C4-2B (cell line): ENCODE measurements at regions not wholly inside any gene's neighbourhood (a gene's known extent, or its start where the extent isn't known, plus 50 kb on each side); places are given as distances from the start of the nearest gene placed in this dataset.

ENCODE experiments used
- H3K27ac ChIP-seq: fragments of 450-650 bp; 2 replicates; pipeline ENCODE4 v1.5.1; 2017
- ZFX ChIP-seq: fragments of 450-650 bp; IDR thresholded peaks from 2 replicates; pipeline ENCODE4 v1.6.1; 2017
- TF ChIP-seq, protein P1 (sequence below): fragments of 450-650 bp; conservative IDR thresholded peaks from 2 replicates; pipeline ENCODE4 v1.5.1; 2017; ENCODE audit warnings: mild to moderate bottlenecking

DNA sequence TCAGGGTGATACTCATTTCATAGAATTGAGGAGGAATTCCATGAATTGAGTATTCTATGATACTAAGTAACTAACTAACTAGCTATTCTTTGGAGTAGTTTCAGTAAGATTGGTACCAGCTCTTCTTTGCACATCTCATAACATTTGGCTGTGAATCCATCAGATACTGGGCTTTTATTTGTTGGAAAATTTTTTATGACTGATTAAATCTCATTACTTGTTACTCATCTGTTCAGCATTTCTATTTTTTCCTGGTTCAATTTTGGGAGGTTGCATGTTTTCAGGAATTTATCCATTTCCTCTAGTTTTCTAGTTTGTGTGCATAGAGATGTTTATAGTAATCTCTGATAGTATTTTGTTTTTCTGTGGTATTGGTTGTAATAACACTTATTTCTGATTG, 70.8 kb upstream of the FREM3 start:
- H3K27ac ChIP-seq: no peak overlapping the region
- TF ChIP-seq, protein P1, sequence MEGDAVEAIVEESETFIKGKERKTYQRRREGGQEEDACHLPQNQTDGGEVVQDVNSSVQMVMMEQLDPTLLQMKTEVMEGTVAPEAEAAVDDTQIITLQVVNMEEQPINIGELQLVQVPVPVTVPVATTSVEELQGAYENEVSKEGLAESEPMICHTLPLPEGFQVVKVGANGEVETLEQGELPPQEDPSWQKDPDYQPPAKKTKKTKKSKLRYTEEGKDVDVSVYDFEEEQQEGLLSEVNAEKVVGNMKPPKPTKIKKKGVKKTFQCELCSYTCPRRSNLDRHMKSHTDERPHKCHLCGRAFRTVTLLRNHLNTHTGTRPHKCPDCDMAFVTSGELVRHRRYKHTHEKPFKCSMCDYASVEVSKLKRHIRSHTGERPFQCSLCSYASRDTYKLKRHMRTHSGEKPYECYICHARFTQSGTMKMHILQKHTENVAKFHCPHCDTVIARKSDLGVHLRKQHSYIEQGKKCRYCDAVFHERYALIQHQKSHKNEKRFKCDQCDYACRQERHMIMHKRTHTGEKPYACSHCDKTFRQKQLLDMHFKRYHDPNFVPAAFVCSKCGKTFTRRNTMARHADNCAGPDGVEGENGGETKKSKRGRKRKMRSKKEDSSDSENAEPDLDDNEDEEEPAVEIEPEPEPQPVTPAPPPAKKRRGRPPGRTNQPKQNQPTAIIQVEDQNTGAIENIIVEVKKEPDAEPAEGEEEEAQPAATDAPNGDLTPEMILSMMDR: no peak
- no peak for TF ChIP-seq ZFX

DNA sequence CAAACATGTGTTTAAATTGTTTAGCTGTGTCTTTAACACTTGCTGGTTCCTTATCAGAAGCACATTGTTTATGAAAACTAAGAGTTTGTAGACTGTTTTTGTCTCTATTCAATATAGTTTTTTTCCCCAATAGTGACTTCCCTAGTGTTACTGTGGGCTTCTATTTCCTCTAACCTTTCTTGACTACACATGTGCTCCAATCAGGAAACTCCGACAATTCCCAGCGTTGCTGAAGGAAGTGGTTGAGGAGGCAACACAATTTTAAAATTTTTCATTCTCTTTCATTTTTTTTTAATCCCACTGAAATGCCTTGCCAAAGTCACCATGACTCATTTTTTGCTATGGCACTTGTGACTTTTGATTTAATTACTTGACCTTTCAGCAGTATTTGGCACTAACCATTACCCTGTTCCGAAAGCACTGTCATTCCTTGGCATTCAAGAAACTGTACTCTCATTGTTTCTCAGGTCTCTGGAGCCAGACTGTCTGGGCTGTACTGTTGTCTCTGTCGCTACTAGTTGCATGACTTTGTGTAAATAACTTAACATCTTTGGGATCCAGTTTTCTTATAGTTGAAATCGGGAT, 67.6 kb upstream of the FREM3 start:
- no peak overlapping the region for H3K27ac ChIP-seq
- TF ChIP-seq, protein P1: no peak
- TF ChIP-seq ZFX: no peak

DNA sequence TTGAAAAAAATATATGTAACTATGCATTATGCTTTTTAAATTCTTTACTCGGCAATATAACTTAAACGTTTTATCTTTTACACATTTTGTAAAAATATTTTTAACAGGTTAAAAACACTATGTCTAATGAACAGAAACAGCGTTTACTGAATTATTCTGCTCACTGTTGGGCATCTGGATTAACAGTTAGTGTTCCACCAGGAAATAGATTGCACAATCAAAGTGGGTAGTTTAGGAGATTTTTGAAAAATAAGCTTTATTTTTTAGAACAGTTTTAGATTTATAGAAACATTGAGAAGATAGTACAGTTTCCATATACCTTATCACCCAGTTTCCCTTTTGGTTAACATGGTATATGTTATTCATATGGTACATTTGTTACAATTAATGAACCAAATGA, 63.1 kb upstream of the FREM3 start:
- no peak overlapping the region for H3K27ac ChIP-seq
- TF ChIP-seq ZFX: no peak
- TF ChIP-seq, protein P1: no peak

DNA sequence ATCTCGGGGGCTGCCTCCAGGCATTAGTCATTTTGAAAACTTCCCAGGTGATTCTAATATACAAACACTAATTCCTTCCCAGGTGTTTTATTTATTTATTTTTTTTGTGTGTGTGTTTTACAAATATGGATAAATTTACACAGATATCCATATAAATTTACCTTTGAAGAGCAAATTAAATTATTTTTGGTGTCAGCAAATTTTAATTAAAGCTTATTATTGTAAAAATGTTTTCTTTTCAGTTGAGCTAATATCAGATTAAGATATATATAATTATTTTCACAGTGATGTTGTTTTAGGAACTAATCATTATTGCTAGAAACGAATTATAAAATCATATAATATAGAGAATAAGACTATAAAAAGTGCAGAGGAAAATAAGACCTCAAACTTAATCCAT, 62.0 kb upstream of the FREM3 start:
- TF ChIP-seq ZFX: no peak
- TF ChIP-seq, protein P1: no peak
- H3K27ac ChIP-seq: no peak overlapping the region
